ENCODE measurements at regions not wholly inside any gene's neighbourhood (a gene's known extent, or its start where the extent isn't known, plus 50 kb on each side); places are given as distances from the start of the nearest gene placed in this dataset.

GRCh38 chr1:239493811-239494414 is 107.5 kb downstream of the CHRM3 start (continued):
- TF ChIP-seq FOXP1 (CRISPR knock-in tag; IDR thresholded peaks at IDR 0.05; ENCODE audit: borderline replicate concordance) (no peak), ATF1 (CRISPR knock-in tag; IDR thresholded peaks at IDR 0.05) (no peak), NR1H2 (CRISPR knock-in tag; IDR thresholded peaks at IDR 0.05) (no peak), SMAD3 (CRISPR knock-in tag; IDR thresholded peaks at IDR 0.05; ENCODE audit: borderline replicate concordance) (no peak)

- TF ChIP-seq PRDM15 (CRISPR knock-in tag; IDR thresholded peaks at IDR 0.05) = no peak
- no peak for TF ChIP-seq MXD4 (CRISPR knock-in tag; IDR thresholded peaks at IDR 0.05; ENCODE audit: borderline replicate concordance)
- TF ChIP-seq CBFB (CRISPR knock-in tag; IDR thresholded peaks at IDR 0.05; ENCODE audit: low read depth) = no peak
- TF ChIP-seq ATF1 (CRISPR knock-in tag; IDR thresholded peaks at IDR 0.05) = no peak
- TF ChIP-seq AR (CRISPR knock-in tag; IDR thresholded peaks at IDR 0.05) = no peak
- no peak for TF ChIP-seq GRHL2 (CRISPR knock-in tag; IDR thresholded peaks at IDR 0.05; ENCODE audit: insufficient replicate concordance, severe bottlenecking)
- TF ChIP-seq ETV6 (CRISPR knock-in tag; IDR thresholded peaks at IDR 0.05) = no peak
- TF ChIP-seq MYBL2 (CRISPR knock-in tag; IDR thresholded peaks at IDR 0.05) = no peak
- TF ChIP-seq FOXJ3 (CRISPR knock-in tag; IDR thresholded peaks at IDR 0.05; ENCODE audit: borderline replicate concordance) = no peak
- no peak for TF ChIP-seq ZNF121 (CRISPR knock-in tag; IDR thresholded peaks at IDR 0.05)
- TF ChIP-seq ZNF423 (CRISPR knock-in tag; IDR thresholded peaks at IDR 0.05) = no peak
- TF ChIP-seq TEAD1 (CRISPR knock-in tag; IDR thresholded peaks at IDR 0.05) = no peak
- no peak for TF ChIP-seq E2F1 (CRISPR knock-in tag; IDR thresholded peaks at IDR 0.05)
- TF ChIP-seq TCF7 (CRISPR knock-in tag; IDR thresholded peaks at IDR 0.05; ENCODE audit: low read depth) = no peak
- ChIA-PET POLR2A (no interaction called here), CTCF (no interaction called here)
- no peak for DNase-seq (ENCODE audit: low spot score)
- H3K9me3 Mint-ChIP-seq = peaks cover 54% of the 10 kb centered on the region
- ATAC-seq = no peak
- no peak overlapping the region for H3K4me3 Mint-ChIP-seq
- peaks cover 15% of the 10 kb centered on the region for H3K4me1 Mint-ChIP-seq
- no peak overlapping the region for H3K27ac Mint-ChIP-seq
- H3K36me3 Mint-ChIP-seq = peaks cover 33% of the 10 kb centered on the region
- H3K27me3 Mint-ChIP-seq (ENCODE audit: low read depth) = no peaks in the 10 kb centered on the region
These were observed 118.7 kb downstream of the CHRM3 start for GRCh38 chr1:239505094-239505493.

GRCh38 chr1:239507826-239508225 is 121.5 kb downstream of the CHRM3 start:
- Mint-ChIP-seq H3K4me3 (no peak overlapping the region), H3K4me1 (peaks cover 2% of the 10 kb centered on the region; the same call in 1 of the 2 replicates), H3K27ac (no peak overlapping the region), H3K9me3 (peaks cover 48% of the 10 kb centered on the region), H3K36me3 (peaks cover 33% of the 10 kb centered on the region), H3K27me3 (ENCODE audit: low read depth) (no peaks in the 10 kb centered on the region)
- DNase-seq (ENCODE audit: low spot score) = no peak
- ChIA-PET CTCF (no interaction called here), POLR2A (no interaction called here)
- ATAC-seq = no peak
- TF ChIP-seq TEAD4 (CRISPR knock-in tag; IDR thresholded peaks at IDR 0.05) = no peak
- TF ChIP-seq ESRRA (CRISPR knock-in tag; IDR thresholded peaks at IDR 0.05; ENCODE audit: borderline replicate concordance) = no peak
- no peak for TF ChIP-seq CBFB (CRISPR knock-in tag; IDR thresholded peaks at IDR 0.05; ENCODE audit: low read depth)
- no peak for TF ChIP-seq ZBTB21 (CRISPR knock-in tag; IDR thresholded peaks at IDR 0.05; ENCODE audit: borderline replicate concordance)
- no peak for TF ChIP-seq FOXP4 (CRISPR knock-in tag; IDR thresholded peaks at IDR 0.05)
- no peak for TF ChIP-seq ATF3 (CRISPR knock-in tag; conservative IDR thresholded peaks at IDR 0.05)
- no peak for TF ChIP-seq EMX1 (CRISPR knock-in tag; IDR thresholded peaks at IDR 0.05)
- TF ChIP-seq ETV6 (CRISPR knock-in tag; IDR thresholded peaks at IDR 0.05) = no peak
- no peak for TF ChIP-seq SOX15 (CRISPR knock-in tag; IDR thresholded peaks at IDR 0.05)
- TF ChIP-seq CREM (CRISPR knock-in tag; IDR thresholded peaks at IDR 0.05) = no peak
- TF ChIP-seq JUN (CRISPR knock-in tag; IDR thresholded peaks at IDR 0.05) = no peak

Measured in WTC11 (cell line).